GM19452 (cell line): ENCODE measurements at regions not wholly inside any gene's neighbourhood (a gene's known extent, or its start where the extent isn't known, plus 50 kb on each side); places are given as distances from the start of the nearest gene placed in this dataset.
"Not testable (repeated sequence)": the region's sequence is repeated elsewhere in the genome, so short reads cannot be mapped to it uniquely, and the experiment has no call there.

Source experiments
- ATAC-seq: cut with Tn5 transposase; IDR thresholded peaks from one replicate; pipeline ENCODE4 v1.9.1; 2021; ENCODE audit not compliant: unreplicated experiment

GRCh38 chr18:1467461-1467964, 562.8 kb downstream of the ADCYAP1 start:
- no peak for ATAC-seq

GRCh38 chr18:1468550-1468949, 563.9 kb downstream of the ADCYAP1 start:
- no peak for ATAC-seq

GRCh38 chr18:1475867-1476266, 571.2 kb downstream of the ADCYAP1 start:
- no peak for ATAC-seq

GRCh38 chr18:1480309-1480708, 575.6 kb downstream of the ADCYAP1 start:
- no peak for ATAC-seq

GRCh38 chr18:1481577-1481976, 576.9 kb downstream of the ADCYAP1 start:
- no peak for ATAC-seq

- ATAC-seq, result no peak
These were observed 578.7 kb downstream of the ADCYAP1 start for GRCh38 chr18:1483385-1483784.

- ATAC-seq, result no peak
These were observed 582.8 kb downstream of the ADCYAP1 start for GRCh38 chr18:1487457-1487856.

GRCh38 chr18:1488394-1488793, 583.7 kb downstream of the ADCYAP1 start:
- no peak for ATAC-seq

GRCh38 chr18:1488957-1489356, 584.3 kb downstream of the ADCYAP1 start:
- ATAC-seq, result no peak

GRCh38 chr18:1495387-1495786, 590.7 kb downstream of the ADCYAP1 start:
- ATAC-seq, result no peak

GRCh38 chr18:1496096-1496495, 591.4 kb downstream of the ADCYAP1 start:
- no peak for ATAC-seq

- no peak for ATAC-seq
These were observed 593.5 kb downstream of the ADCYAP1 start for GRCh38 chr18:1498216-1498615.

- no peak for ATAC-seq
These were observed 594.6 kb downstream of the ADCYAP1 start for GRCh38 chr18:1499265-1499664.

GRCh38 chr18:1503847-1504246, 599.2 kb downstream of the ADCYAP1 start:
- ATAC-seq, result no peak

- no peak for ATAC-seq
These were observed 601.2 kb downstream of the ADCYAP1 start for GRCh38 chr18:1505856-1506255.

GRCh38 chr18:1510542-1511179, 606.0 kb downstream of the ADCYAP1 start:
- no peak for ATAC-seq

GRCh38 chr18:1511619-1512311, 607.1 kb downstream of the ADCYAP1 start:
- no peak for ATAC-seq

- no peak for ATAC-seq
These were observed 608.8 kb downstream of the ADCYAP1 start for GRCh38 chr18:1513519-1513918.

GRCh38 chr18:1521588-1522248, 617.0 kb downstream of the ADCYAP1 start:
- not testable (repeated sequence) for ATAC-seq

GRCh38 chr18:1522249-1522615, 617.6 kb downstream of the ADCYAP1 start:
- ATAC-seq, result no peak

GRCh38 chr18:1526991-1527390, 622.3 kb downstream of the ADCYAP1 start:
- ATAC-seq, result no peak

GRCh38 chr18:1527805-1528204, 623.1 kb downstream of the ADCYAP1 start:
- no peak for ATAC-seq
